22Rv1 (cell line): ENCODE measurements at regions not wholly inside any gene's neighbourhood (a gene's known extent, or its start where the extent isn't known, plus 50 kb on each side); places are given as distances from the start of the nearest gene placed in this dataset.

Experiments
- H3K27ac ChIP-seq: fragments of 450-650 bp; 2 replicates; pipeline ENCODE4 v1.5.1; 2017
- CTCF ChIP-seq: fragments of 450-650 bp; IDR thresholded peaks from 2 replicates; pipeline ENCODE4 v1.5.1; 2017; ENCODE audit warnings: mild to moderate bottlenecking
- ZFX ChIP-seq: fragments of 450-650 bp; IDR thresholded peaks from 2 replicates; pipeline ENCODE4 v1.6.1; 2017; ENCODE audit warnings: antibody characterized with exemption, borderline replicate concordance

GRCh38 chr7:81211204-81211933 is 292.5 kb upstream of the SEMA3C start:
- TF ChIP-seq ZFX = no peak
- no peak for TF ChIP-seq CTCF
- no peak overlapping the region for H3K27ac ChIP-seq

GRCh38 chr7:81210137-81211064 is 291.6 kb upstream of the SEMA3C start:
- TF ChIP-seq ZFX (no peak), CTCF (no peak)
- no peak overlapping the region for H3K27ac ChIP-seq

- no peak for TF ChIP-seq ZFX
- TF ChIP-seq CTCF = no peak
- no peak overlapping the region for H3K27ac ChIP-seq
Measured at GRCh38 chr7:81209059-81209458, 290.2 kb upstream of the SEMA3C start.

- H3K27ac ChIP-seq = no peak overlapping the region
- TF ChIP-seq ZFX (no peak), CTCF (no peak)
Measured at GRCh38 chr7:81207801-81208200, 288.9 kb upstream of the SEMA3C start.

GRCh38 chr7:81206667-81207360 is 288.0 kb upstream of the SEMA3C start:
- H3K27ac ChIP-seq = no peak overlapping the region
- TF ChIP-seq CTCF (no peak), ZFX (no peak)

- H3K27ac ChIP-seq = no peak overlapping the region
- TF ChIP-seq CTCF (no peak), ZFX (no peak)
Measured at GRCh38 chr7:81206217-81206616, 287.4 kb upstream of the SEMA3C start.
